H9 (cell line): ENCODE measurements at regions not wholly inside any gene's neighbourhood (a gene's known extent, or its start where the extent isn't known, plus 50 kb on each side); places are given as distances from the start of the nearest gene placed in this dataset.

ENCODE experiments used
- DNase-seq: peaks from one replicate; pipeline ENCODE4 v3.0.0-alpha.2; 2017
- H2AFZ ChIP-seq: one replicate; pipeline ENCODE4 v1.6.1; 2013; ENCODE audit warnings: mild to moderate bottlenecking, low read length, control low read depth, moderate library complexity
- H2AK5ac ChIP-seq: 2 replicates; pipeline ENCODE4 v1.6.1; 2013; ENCODE audit warnings: low read length, control low read depth, mixed read lengths; ENCODE audit not compliant: insufficient read length
- H2BK120ac ChIP-seq: one replicate; pipeline ENCODE4 v1.6.1; 2013; ENCODE audit warnings: low read depth, mild to moderate bottlenecking, low read length, control low read depth, inconsistent platforms; ENCODE audit not compliant: poor library complexity, severe bottlenecking
- H2BK12ac ChIP-seq: 2 replicates; pipeline ENCODE4 v1.6.1; 2013; ENCODE audit warnings: low read length, control low read depth, mixed read lengths, low read depth; ENCODE audit not compliant: insufficient read length
- H2BK15ac ChIP-seq: 2 replicates; pipeline ENCODE4 v1.6.1; 2013; ENCODE audit warnings: low read depth, low read length, control low read depth
- H2BK20ac ChIP-seq: one replicate; pipeline ENCODE4 v1.6.1; 2013; ENCODE audit warnings: low read depth, mild to moderate bottlenecking, low read length, control low read depth, inconsistent platforms; ENCODE audit not compliant: poor library complexity, severe bottlenecking
- H2BK5ac ChIP-seq: 2 replicates; pipeline ENCODE4 v1.6.1; 2013; ENCODE audit warnings: low read length, control low read depth, mixed read lengths; ENCODE audit not compliant: insufficient read length
- H3K14ac ChIP-seq: 2 replicates; pipeline ENCODE4 v1.6.1; 2013; ENCODE audit warnings: low read length, control low read depth; ENCODE audit not compliant: insufficient read depth
- H3K18ac ChIP-seq: 2 replicates; pipeline ENCODE4 v1.6.1; 2013; ENCODE audit warnings: low read depth, mild to moderate bottlenecking, mixed read lengths, low read length, control low read depth; ENCODE audit not compliant: insufficient read length
- H3K23ac ChIP-seq: 2 replicates; pipeline ENCODE4 v1.6.1; 2013; ENCODE audit warnings: low read length, control low read depth, mixed read lengths, low read depth; ENCODE audit not compliant: insufficient read length
- H3K23me2 ChIP-seq: 2 replicates; pipeline ENCODE4 v1.6.1; 2013; ENCODE audit warnings: low read depth, mild to moderate bottlenecking, mixed read lengths, low read length, control low read depth; ENCODE audit not compliant: insufficient read length, poor library complexity, severe bottlenecking
- H3K27ac ChIP-seq: 2 replicates; pipeline ENCODE4 v1.5.1; 2013; ENCODE audit warnings: low read length, control low read depth, mixed read lengths, low read depth; ENCODE audit not compliant: insufficient read length
- H3K27me3 ChIP-seq: 2 replicates; pipeline ENCODE4 v1.6.1; 2013; ENCODE audit warnings: low read length, control low read depth, inconsistent platforms; ENCODE audit not compliant: insufficient read depth
- H3K4ac ChIP-seq: 2 replicates; pipeline ENCODE4 v1.6.1; 2013; ENCODE audit warnings: low read depth, mild to moderate bottlenecking, control low read depth, inconsistent platforms, low read length, moderate library complexity
- H3K4me1 ChIP-seq: 2 replicates; pipeline ENCODE4 v1.6.1; 2013; ENCODE audit warnings: low read length, control low read depth, inconsistent platforms; ENCODE audit not compliant: insufficient read depth
- H3K4me2 ChIP-seq: 2 replicates; pipeline ENCODE4 v1.6.1; 2013; ENCODE audit warnings: low read length, control low read depth, mixed read lengths; ENCODE audit not compliant: insufficient read length, insufficient read depth
- H3K56ac ChIP-seq: 2 replicates; pipeline ENCODE4 v1.6.1; 2013; ENCODE audit warnings: low read depth, mild to moderate bottlenecking, mixed read lengths, low read length, control low read depth; ENCODE audit not compliant: insufficient read length
- H3K79me1 ChIP-seq: 2 replicates; pipeline ENCODE4 v1.6.1; 2013; ENCODE audit warnings: low read depth, mild to moderate bottlenecking, moderate library complexity, low read length, control low read depth, inconsistent platforms; ENCODE audit not compliant: insufficient read depth, poor library complexity, severe bottlenecking
- H3K79me2 ChIP-seq: 2 replicates; pipeline ENCODE4 v1.6.1; 2013; ENCODE audit warnings: low read length, control low read depth, inconsistent platforms; ENCODE audit not compliant: insufficient read depth
- H3K9ac ChIP-seq: 2 replicates; pipeline ENCODE4 v1.6.1; 2013; ENCODE audit warnings: low read length, control low read depth, mixed read lengths; ENCODE audit not compliant: insufficient read length; ENCODE audit errors: extremely low read depth
- H3K9me3 ChIP-seq: one replicate; pipeline ENCODE4 v1.6.1; 2013; ENCODE audit warnings: low read depth, low read length, inconsistent platforms; ENCODE audit not compliant: control insufficient read depth
- H3T11ph ChIP-seq: one replicate; pipeline ENCODE4 v1.6.1; 2013; ENCODE audit warnings: mild to moderate bottlenecking, low read length, control low read depth, inconsistent platforms
- H4K20me1 ChIP-seq: one replicate; pipeline ENCODE4 v1.6.1; 2013; ENCODE audit not compliant: control insufficient read depth, insufficient read length, insufficient read depth
- H4K5ac ChIP-seq: 2 replicates; pipeline ENCODE4 v1.6.1; 2013; ENCODE audit warnings: low read depth, mild to moderate bottlenecking, mixed read lengths, low read length, control low read depth; ENCODE audit not compliant: insufficient read length
- H4K8ac ChIP-seq: replicated peaks from 2 replicates; pipeline ENCODE4 v1.6.1; 2013; ENCODE audit warnings: low read length, control low read depth, mixed read lengths, low read depth; ENCODE audit not compliant: insufficient read length
- H4K91ac ChIP-seq: 2 replicates; pipeline ENCODE4 v1.6.1; 2013; ENCODE audit warnings: low read depth, mild to moderate bottlenecking, moderate library complexity, mixed read lengths, low read length, control low read depth; ENCODE audit not compliant: insufficient read length
- H3K27ac Mint-ChIP-seq, 3 experiments: 2 replicates in 2 of 3; 3 replicates in 1 of 3; pipeline ENCODE4 v1.8.0; 2020 to 2021; ENCODE audit warnings: mixed read lengths in 3 of 3, mild to moderate bottlenecking in 1 of 3, moderate library complexity in 1 of 3
- H3K27me3 Mint-ChIP-seq: 2 replicates; pipeline ENCODE4 v1.8.0; 2021; ENCODE audit warnings: low read depth, mild to moderate bottlenecking, moderate library complexity, mixed read lengths
- H3K36me3 Mint-ChIP-seq, 3 experiments: 2 replicates in 2 of 3; 3 replicates in 1 of 3; pipeline ENCODE4 v1.8.0; 2020 to 2021; ENCODE audit warnings: low read depth in 3 of 3, mixed read lengths in 3 of 3; ENCODE audit not compliant: insufficient read depth in 1 of 3
- H3K4me1 Mint-ChIP-seq, 2 experiments: 2 replicates each; pipeline ENCODE4 v1.8.0; 2020; ENCODE audit warnings: mixed read lengths in 2 of 2
- H3K4me3 Mint-ChIP-seq, 2 experiments: 2 replicates in 1 of 2; 3 replicates in 1 of 2; pipeline ENCODE4 v1.8.0; 2020 to 2021; ENCODE audit warnings: mild to moderate bottlenecking in 2 of 2, mixed read lengths in 2 of 2, moderate library complexity in 1 of 2
- H3K9me3 Mint-ChIP-seq, 2 experiments: 2 replicates in 1 of 2; 3 replicates in 1 of 2; pipeline ENCODE4 v1.8.0; 2020; ENCODE audit warnings: mild to moderate bottlenecking in 2 of 2, mixed read lengths in 2 of 2, moderate library complexity in 1 of 2
- WGBS: extraction: QIAGEN DNeasy Blood & Tissue Kit; methylation state at CpG from one replicate; pipeline ENCODE4 v1.1.7; 2013; ENCODE audit warnings: missing lambda C conversion rate, low lambda C conversion rate, mixed read lengths; ENCODE audit not compliant: insufficient read length; ENCODE audit errors: extremely low coverage; 5-methylcytosine and 5-hydroxymethylcytosine counted together
- TF ChIP-seq, protein P1 (sequence below): fragments of 200-600 bp; sonication (generic); conservative IDR thresholded peaks from 3 replicates; pipeline ENCODE4 v1.8.0; 2021; ENCODE audit warnings: antibody characterized with exemption, mild to moderate bottlenecking

DNA sequence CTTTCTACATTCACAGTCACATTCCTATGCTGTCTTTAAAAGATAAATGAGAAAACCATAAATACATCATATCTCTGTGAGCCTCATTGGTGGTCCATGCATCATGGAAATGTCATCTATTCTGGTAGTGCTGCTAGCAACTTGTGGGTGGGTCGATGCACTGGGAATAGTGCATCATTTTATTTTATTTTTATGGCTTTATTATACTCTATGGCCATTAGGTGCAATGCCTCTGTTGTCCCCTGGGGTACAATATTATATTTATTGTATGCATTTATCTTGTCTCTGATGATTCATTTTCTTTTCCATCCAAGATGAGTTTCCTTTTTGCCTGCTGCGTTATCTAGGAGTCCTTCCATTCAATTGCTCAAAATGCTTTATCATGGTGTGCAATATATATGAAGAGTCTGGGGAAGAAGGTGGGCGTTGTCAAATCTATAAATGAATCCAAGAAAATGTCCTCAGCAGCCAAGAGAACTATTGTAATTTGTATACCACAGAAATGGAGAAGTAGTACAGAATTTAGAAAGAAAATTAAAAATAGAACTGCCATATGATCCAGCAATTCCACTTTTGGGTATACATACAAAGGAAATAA is 324.0 kb downstream of the KCNJ2 start:
- Histone ChIP-seq H2BK120ac (no peak overlapping the region), H4K20me1 (no peaks in the 10 kb centered on the region), H3K4ac (no peak overlapping the region), H2BK5ac (no peak overlapping the region), H3K9ac (no peak overlapping the region), H3K79me1 (no peaks in the 10 kb centered on the region), H4K91ac (no peak overlapping the region), H3K23me2 (no peaks in the 10 kb centered on the region), H2AFZ (no peak overlapping the region), H3K27ac (no peak overlapping the region), H4K5ac (no peak overlapping the region), H3K27me3 (no peaks in the 10 kb centered on the region), H3K14ac (no peak overlapping the region), H3K4me2 (no peak overlapping the region), H4K8ac (no peak overlapping the region), H3K79me2 (no peaks in the 10 kb centered on the region), H3K18ac (no peak overlapping the region), H2BK20ac (no peak overlapping the region), H3K4me1 (no peaks in the 10 kb centered on the region), H2BK15ac (no peak overlapping the region), H3K56ac (no peak overlapping the region), H3K9me3 (no peaks in the 10 kb centered on the region), H2AK5ac (no peak overlapping the region), H3T11ph (no peak overlapping the region), H3K23ac (no peak overlapping the region), H2BK12ac (no peak overlapping the region)
- Mint-ChIP-seq H3K27me3 (no peaks in the 10 kb centered on the region), H3K4me1 (no peaks in the 10 kb centered on the region), H3K36me3 (no peaks in the 10 kb centered on the region), H3K4me3 (no peak overlapping the region), H3K27ac (no peak overlapping the region), H3K9me3 (no peaks in the 10 kb centered on the region)
- TF ChIP-seq, protein P1, sequence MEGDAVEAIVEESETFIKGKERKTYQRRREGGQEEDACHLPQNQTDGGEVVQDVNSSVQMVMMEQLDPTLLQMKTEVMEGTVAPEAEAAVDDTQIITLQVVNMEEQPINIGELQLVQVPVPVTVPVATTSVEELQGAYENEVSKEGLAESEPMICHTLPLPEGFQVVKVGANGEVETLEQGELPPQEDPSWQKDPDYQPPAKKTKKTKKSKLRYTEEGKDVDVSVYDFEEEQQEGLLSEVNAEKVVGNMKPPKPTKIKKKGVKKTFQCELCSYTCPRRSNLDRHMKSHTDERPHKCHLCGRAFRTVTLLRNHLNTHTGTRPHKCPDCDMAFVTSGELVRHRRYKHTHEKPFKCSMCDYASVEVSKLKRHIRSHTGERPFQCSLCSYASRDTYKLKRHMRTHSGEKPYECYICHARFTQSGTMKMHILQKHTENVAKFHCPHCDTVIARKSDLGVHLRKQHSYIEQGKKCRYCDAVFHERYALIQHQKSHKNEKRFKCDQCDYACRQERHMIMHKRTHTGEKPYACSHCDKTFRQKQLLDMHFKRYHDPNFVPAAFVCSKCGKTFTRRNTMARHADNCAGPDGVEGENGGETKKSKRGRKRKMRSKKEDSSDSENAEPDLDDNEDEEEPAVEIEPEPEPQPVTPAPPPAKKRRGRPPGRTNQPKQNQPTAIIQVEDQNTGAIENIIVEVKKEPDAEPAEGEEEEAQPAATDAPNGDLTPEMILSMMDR = no peak
- no peak for DNase-seq
- no CpG with 5 or more reads among the region's 3 CpGs for WGBS
